Left lung (tissue), 4 donors: ENCODE measurements at regions not wholly inside any gene's neighbourhood (a gene's known extent, or its start where the extent isn't known, plus 50 kb on each side); places are given as distances from the start of the nearest gene placed in this dataset.

ENCODE experiments used
- ATAC-seq: fragments of 200-7000 bp; cut with Tn5 transposase; one replicate; pipeline ENCODE4 v1.9.1; 2020; ENCODE audit warnings: moderate library complexity
- DNase-seq, 4 donors: peaks; one replicate each; pipeline ENCODE4 v3.0.0-alpha.2; 2013 to 2020
- H3K27ac ChIP-seq, 2 donors: fragments of 200-600 bp; sonication (generic) in 1 of 2; one replicate each; pipeline versions ENCODE4 v1.5.0 to v1.8.0; 2020 to 2021
- H3K27me3 ChIP-seq, 2 donors: fragments of 200-600 bp; sonication (generic) in 1 of 2; one replicate each; pipeline versions ENCODE4 v1.5.0 to v1.8.0; 2020 to 2021
- H3K36me3 ChIP-seq, 2 donors: fragments of 200-600 bp; sonication (generic) in 1 of 2; one replicate each; pipeline versions ENCODE4 v1.5.0 to v1.8.0; 2020 to 2021
- H3K4me1 ChIP-seq, 2 donors: fragments of 200-600 bp; one replicate each; pipeline ENCODE4 v1.8.0; 2021
- H3K4me3 ChIP-seq, 2 donors: fragments of 200-600 bp; sonication (generic) in 1 of 2; one replicate each; pipeline versions ENCODE4 v1.5.0 to v1.8.0; 2020 to 2021; ENCODE audit warnings: mild to moderate bottlenecking in 1 of 2
- H3K9me3 ChIP-seq, 2 donors: fragments of 200-600 bp; sonication (generic) in 1 of 2; one replicate each; pipeline versions ENCODE4 v1.5.0 to v1.8.0; 2020 to 2021
- intact Hi-C, 2 donors: fragments of 100-400 bp; cut with DNase I; formaldehyde crosslinking; loops; one replicate each; pipeline versions ENCODE4 v1.11.2 to v1.14.2; 2022
- TF ChIP-seq, protein P1 (sequence below), 2 donors: fragments of 200-600 bp; sonication (generic) in 1 of 2; IDR thresholded peaks; one replicate each; pipeline versions ENCODE4 v1.5.0 to v1.8.0; 2021; ENCODE audit warnings: antibody characterized with exemption in 2 of 2
- donor health status: DM: no; HTN: yes; CAD: no.
- donor health status: DM: no; HTN: no; CAD: no.

DNA sequence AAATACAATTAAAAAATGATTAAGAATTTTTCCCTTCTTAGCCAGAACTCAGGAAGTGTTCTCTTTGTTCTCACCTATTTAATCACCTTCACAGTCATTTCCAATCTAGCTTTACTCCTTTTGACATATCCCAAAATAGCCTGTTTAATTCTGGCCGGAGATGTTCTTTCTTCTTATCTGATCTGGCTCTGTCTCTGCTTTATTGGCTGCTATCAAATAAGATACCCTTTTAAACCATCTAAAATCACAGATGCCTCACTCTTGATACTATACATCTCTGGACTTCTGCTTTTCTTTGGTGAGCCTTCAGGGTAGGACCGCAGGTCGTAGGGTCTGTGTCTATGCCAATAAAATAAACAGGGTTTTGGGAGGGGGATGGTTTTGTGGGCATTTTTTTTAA, 319.2 kb upstream of the SEMA6D start:
- intact Hi-C loops, result no loop called here

DNA sequence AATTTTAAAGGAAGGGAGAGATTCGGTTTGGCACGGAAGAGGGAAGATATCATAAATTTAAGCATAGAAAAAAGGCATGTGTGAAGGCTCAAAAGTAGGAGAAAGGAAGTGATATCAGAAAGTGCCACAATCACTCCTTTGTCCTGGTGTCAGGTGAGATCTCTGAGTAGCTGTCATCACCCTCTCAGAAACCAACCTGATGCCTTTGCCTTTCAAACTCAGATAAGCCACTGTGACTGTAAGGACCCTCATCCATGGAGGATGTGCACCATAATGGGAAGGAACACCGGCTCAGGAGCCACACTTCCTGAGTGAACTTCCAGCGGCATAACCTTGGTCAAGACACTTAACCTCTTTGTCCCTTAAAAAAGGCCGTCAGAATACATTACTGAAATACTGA, 318.7 kb upstream of the SEMA6D start:
- no peak for DNase-seq
- intact Hi-C loops, result no loop called here
- TF ChIP-seq, protein P1, sequence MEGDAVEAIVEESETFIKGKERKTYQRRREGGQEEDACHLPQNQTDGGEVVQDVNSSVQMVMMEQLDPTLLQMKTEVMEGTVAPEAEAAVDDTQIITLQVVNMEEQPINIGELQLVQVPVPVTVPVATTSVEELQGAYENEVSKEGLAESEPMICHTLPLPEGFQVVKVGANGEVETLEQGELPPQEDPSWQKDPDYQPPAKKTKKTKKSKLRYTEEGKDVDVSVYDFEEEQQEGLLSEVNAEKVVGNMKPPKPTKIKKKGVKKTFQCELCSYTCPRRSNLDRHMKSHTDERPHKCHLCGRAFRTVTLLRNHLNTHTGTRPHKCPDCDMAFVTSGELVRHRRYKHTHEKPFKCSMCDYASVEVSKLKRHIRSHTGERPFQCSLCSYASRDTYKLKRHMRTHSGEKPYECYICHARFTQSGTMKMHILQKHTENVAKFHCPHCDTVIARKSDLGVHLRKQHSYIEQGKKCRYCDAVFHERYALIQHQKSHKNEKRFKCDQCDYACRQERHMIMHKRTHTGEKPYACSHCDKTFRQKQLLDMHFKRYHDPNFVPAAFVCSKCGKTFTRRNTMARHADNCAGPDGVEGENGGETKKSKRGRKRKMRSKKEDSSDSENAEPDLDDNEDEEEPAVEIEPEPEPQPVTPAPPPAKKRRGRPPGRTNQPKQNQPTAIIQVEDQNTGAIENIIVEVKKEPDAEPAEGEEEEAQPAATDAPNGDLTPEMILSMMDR (IDR thresholded peaks at IDR 0.05), result no peak

More for the DNA sequence above, 319.2 kb upstream of the SEMA6D start:
- no peak for ATAC-seq
- H3K9me3 ChIP-seq, result no peaks in the 10 kb centered on the region
- peak in 1 of 4 donors; percentile 23 for DNase-seq
- no peaks in the 10 kb centered on the region for H3K4me1 ChIP-seq
- H3K36me3 ChIP-seq, result no peaks in the 10 kb centered on the region
- no peak overlapping the region for H3K4me3 ChIP-seq
- no peaks in the 10 kb centered on the region for H3K27me3 ChIP-seq
- H3K27ac ChIP-seq, result no peak overlapping the region
- TF ChIP-seq, protein P1 (IDR thresholded peaks at IDR 0.05), result no peak

DNA sequence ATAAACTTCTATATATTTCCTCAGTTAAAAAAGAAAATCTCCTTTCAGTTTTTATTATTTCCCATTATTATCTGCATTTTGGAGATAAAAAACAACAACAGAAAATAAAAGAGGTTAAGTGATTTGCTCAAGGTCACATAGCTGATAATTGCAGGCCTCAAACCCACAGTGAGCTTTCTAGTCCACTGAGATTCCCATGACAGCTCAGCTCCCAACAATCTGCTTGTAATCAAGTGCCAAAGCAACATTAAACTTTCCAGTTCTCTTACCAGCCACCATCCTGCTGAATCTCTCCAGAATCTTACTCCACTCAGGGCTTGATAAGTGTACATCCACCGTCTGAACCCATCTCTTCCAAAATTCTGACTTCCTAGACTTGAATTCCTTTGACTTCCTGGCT, 318.2 kb upstream of the SEMA6D start:
- H3K27me3 ChIP-seq, result no peaks in the 10 kb centered on the region
- intact Hi-C loops, result no loop called here
- H3K27ac ChIP-seq, result no peak overlapping the region
- no peak for ATAC-seq
- no peak for DNase-seq
- no peaks in the 10 kb centered on the region for H3K4me1 ChIP-seq
- H3K4me3 ChIP-seq, result no peak overlapping the region
- TF ChIP-seq, protein P1 (IDR thresholded peaks at IDR 0.05), result no peak
- H3K36me3 ChIP-seq, result no peaks in the 10 kb centered on the region
- no peaks in the 10 kb centered on the region for H3K9me3 ChIP-seq

More for the DNA sequence above, 318.7 kb upstream of the SEMA6D start:
- ATAC-seq, result no peak
- no peak overlapping the region for H3K27ac ChIP-seq
- H3K4me1 ChIP-seq, result no peaks in the 10 kb centered on the region
- H3K4me3 ChIP-seq, result no peak overlapping the region
- H3K9me3 ChIP-seq, result no peaks in the 10 kb centered on the region
- H3K36me3 ChIP-seq, result no peaks in the 10 kb centered on the region
- H3K27me3 ChIP-seq, result no peaks in the 10 kb centered on the region

DNA sequence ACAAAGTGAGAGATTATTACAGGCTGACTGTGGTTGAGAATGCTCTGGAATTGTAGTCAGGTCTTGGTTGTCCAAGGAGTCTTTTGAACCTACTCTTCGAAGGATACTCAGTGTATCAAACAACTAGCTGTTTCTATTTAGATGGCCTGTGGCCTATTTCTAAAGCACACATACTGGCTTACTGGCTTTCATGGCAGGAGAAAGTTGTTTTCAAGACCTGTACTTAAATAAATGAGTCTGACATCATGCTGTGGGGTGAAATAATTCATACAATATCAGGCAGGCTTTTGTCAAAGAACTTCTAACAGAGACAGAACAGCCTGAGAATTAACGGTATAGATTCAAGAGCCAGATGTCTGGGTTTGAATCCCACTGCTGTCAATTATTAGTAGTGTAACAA, 316.7 kb upstream of the SEMA6D start:
- TF ChIP-seq, protein P1 (IDR thresholded peaks at IDR 0.05), result no peak
- no peaks in the 10 kb centered on the region for H3K27me3 ChIP-seq
- intact Hi-C loops, result no loop called here
- H3K27ac ChIP-seq, result no peak overlapping the region
- H3K4me3 ChIP-seq, result no peak overlapping the region
- no peaks in the 10 kb centered on the region for H3K36me3 ChIP-seq
- no peaks in the 10 kb centered on the region for H3K4me1 ChIP-seq
- DNase-seq (no peak), ATAC-seq (no peak)
- no peaks in the 10 kb centered on the region for H3K9me3 ChIP-seq

DNA sequence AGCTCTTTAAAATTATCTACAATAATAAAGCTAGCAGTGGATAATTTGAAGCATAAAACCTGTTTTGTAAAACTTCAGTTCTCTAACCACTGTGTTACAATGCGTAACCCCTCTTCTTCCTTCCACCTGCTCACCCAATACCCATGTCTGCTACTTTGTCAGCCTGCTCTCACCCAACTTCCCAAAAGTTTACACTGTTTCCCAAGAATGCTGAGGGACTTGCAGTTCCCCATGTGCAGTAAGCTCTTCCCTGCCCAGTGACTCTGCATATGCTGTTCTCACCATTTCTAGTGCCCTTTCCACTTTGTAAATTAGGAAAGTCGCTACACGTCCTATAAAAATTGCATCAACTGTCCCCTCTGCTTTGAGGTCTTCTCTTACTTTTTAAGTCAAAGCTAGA, 315.9 kb upstream of the SEMA6D start:
- no peaks in the 10 kb centered on the region for H3K27me3 ChIP-seq
- no peak for DNase-seq
- ATAC-seq, result no peak
- no peaks in the 10 kb centered on the region for H3K36me3 ChIP-seq
- no peak overlapping the region for H3K4me3 ChIP-seq
- TF ChIP-seq, protein P1 (IDR thresholded peaks at IDR 0.05), result no peak
- no peaks in the 10 kb centered on the region for H3K4me1 ChIP-seq
- intact Hi-C loops, result no loop called here
- no peaks in the 10 kb centered on the region for H3K9me3 ChIP-seq
- H3K27ac ChIP-seq, result no peak overlapping the region
